Spleen (tissue), 7 donors: ENCODE measurements at regions not wholly inside any gene's neighbourhood (a gene's known extent, or its start where the extent isn't known, plus 50 kb on each side); places are given as distances from the start of the nearest gene placed in this dataset.

Experiments
- POLR2A ChIP-seq, 3 donors: fragments of 450-650 bp; IDR thresholded peaks; one replicate each; pipeline ENCODE4 v1.5.1; 2017; ENCODE audit warnings: antibody characterized with exemption in 3 of 3, mild to moderate bottlenecking in 1 of 3
- TF ChIP-seq, protein P1 (sequence below), 11 experiments: fragments of 200-600 bp in 7 of 11; fragments of 450-650 bp in 4 of 11; sonication (generic) in 4 of 11; IDR thresholded peaks in 8 of 11; conservative IDR thresholded peaks in 3 of 11; 1 replicate in 7 of 11; 2 replicates in 4 of 11; pipeline versions ENCODE4 v1.4.0 to v1.8.0; 2016 to 2021; ENCODE audit warnings: antibody characterized with exemption in 11 of 11, inconsistent platforms in 4 of 11, mild to moderate bottlenecking in 1 of 11
- donor health status: DM: no; HTN: no; CAD: no; lungs with moderate emphysema.
- donor health status: DM: no; HTN: no; CAD: no.
- donor health status: DM: no; HTN: no; CAD: no.

DNA sequence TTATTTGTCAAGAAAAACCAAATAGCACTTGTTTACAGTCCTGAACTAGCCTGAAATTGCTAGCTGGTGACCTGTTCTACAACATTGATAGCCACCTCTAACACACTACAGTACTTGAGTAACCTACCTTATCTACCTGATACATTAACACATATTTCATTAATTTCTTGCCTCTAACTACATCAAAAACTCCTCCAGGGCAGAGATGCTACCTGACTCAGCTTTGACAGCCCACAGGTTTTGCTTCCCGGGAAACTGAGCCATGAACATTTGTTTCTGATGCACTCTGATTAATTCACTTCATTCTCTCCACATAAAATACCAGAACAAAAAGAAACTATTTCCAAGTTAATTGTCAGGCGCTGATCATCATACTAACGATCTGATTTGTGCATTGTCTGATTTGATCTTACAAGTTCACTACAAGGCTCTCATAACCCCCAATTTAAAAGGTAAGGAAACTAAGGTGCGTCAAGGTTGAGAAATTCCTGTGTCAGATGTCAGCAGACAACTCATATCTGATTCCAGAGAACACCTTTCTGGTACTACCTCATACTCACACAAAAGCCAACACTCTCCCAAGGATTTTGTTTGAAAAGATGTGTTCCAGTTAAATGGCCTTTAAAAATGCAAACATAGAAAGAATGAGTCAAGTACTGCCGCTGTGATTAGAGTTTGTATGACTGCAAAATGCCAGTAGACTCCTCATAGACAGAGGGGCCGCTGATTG lies 768.7 kb downstream of the BCL11B start:
- TF ChIP-seq, protein P1, sequence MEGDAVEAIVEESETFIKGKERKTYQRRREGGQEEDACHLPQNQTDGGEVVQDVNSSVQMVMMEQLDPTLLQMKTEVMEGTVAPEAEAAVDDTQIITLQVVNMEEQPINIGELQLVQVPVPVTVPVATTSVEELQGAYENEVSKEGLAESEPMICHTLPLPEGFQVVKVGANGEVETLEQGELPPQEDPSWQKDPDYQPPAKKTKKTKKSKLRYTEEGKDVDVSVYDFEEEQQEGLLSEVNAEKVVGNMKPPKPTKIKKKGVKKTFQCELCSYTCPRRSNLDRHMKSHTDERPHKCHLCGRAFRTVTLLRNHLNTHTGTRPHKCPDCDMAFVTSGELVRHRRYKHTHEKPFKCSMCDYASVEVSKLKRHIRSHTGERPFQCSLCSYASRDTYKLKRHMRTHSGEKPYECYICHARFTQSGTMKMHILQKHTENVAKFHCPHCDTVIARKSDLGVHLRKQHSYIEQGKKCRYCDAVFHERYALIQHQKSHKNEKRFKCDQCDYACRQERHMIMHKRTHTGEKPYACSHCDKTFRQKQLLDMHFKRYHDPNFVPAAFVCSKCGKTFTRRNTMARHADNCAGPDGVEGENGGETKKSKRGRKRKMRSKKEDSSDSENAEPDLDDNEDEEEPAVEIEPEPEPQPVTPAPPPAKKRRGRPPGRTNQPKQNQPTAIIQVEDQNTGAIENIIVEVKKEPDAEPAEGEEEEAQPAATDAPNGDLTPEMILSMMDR (IDR thresholded peaks at IDR 0.05 in 8 of 11, conservative IDR thresholded peaks at IDR 0.05 in 3 of 11) = no peak
- TF ChIP-seq POLR2A (IDR thresholded peaks at IDR 0.05) = no peak
